H1 (cell line): ENCODE measurements at regions not wholly inside any gene's neighbourhood (a gene's known extent, or its start where the extent isn't known, plus 50 kb on each side); places are given as distances from the start of the nearest gene placed in this dataset.

Experiments used
- CTCF ChIA-PET: fragments of 300-600 bp; sonication (Branson Sonifier 250); formaldehyde crosslinking; loops from one replicate; lab custom pipeline; 2021; ENCODE audit not compliant: partially characterized antibody; lab: Charles Lee
- POLR2A ChIA-PET: fragments of 300-600 bp; sonication (Branson Sonifier 250); formaldehyde crosslinking; loops from one replicate; lab custom pipeline; 2021; ENCODE audit warnings: inconsistent platforms; ENCODE audit not compliant: partially characterized antibody; lab: Charles Lee
- DNase-seq, 2 experiments: peaks; one replicate each; pipeline versions ENCODE4 v3.0.0 to v3.0.0-alpha.2; 2010 to 2022; ENCODE audit warnings: low spot score in 2 of 2, low read depth in 1 of 2, mixed read lengths in 1 of 2
- FAIRE-seq: peaks from 2 replicates; lab custom pipeline; 2011; peaks lifted over from hg19 to GRCh38; lab: Jason Lieb, UNC
- H2AFZ ChIP-seq: 2 replicates; pipeline ENCODE4 v1.8.1; 2012; ENCODE audit warnings: low read length, inconsistent platforms
- H2AK5ac ChIP-seq: 2 replicates; pipeline ENCODE4 v1.6.1; 2013; ENCODE audit warnings: low read depth, low read length
- H2BK120ac ChIP-seq: replicated peaks from 2 replicates; pipeline ENCODE3; 2013; ENCODE audit warnings: low read depth, low read length, inconsistent platforms
- H2BK12ac ChIP-seq: 2 replicates; pipeline ENCODE4 v1.6.1; 2013; ENCODE audit warnings: low read depth, low read length
- H2BK15ac ChIP-seq: 2 replicates; pipeline ENCODE4 v1.6.1; 2013; ENCODE audit warnings: low read length
- H2BK20ac ChIP-seq: 2 replicates; pipeline ENCODE4 v1.6.1; 2013; ENCODE audit warnings: low read length
- H2BK5ac ChIP-seq: 2 replicates; pipeline ENCODE4 v1.6.1; 2013; ENCODE audit warnings: low read depth, low read length
- H3K14ac ChIP-seq: 2 replicates; pipeline ENCODE4 v1.6.1; 2013; ENCODE audit warnings: inconsistent platforms; ENCODE audit not compliant: insufficient read length
- H3K18ac ChIP-seq: 2 replicates; pipeline ENCODE4 v1.6.1; 2013; ENCODE audit warnings: low read length; ENCODE audit errors: extremely low read depth
- H3K23ac ChIP-seq: 2 replicates; pipeline ENCODE4 v1.6.1; 2013; ENCODE audit warnings: inconsistent platforms; ENCODE audit not compliant: insufficient read length
- H3K23me2 ChIP-seq: 2 replicates; pipeline ENCODE4 v1.6.1; 2013; ENCODE audit warnings: low read depth, low read length
- H3K27ac ChIP-seq: 2 replicates; pipeline ENCODE4 v1.6.1; 2011; ENCODE audit warnings: low read depth, low read length, inconsistent platforms
- H3K27me3 ChIP-seq, 4 experiments: replicated peaks in 1 of 4; 1 replicate in 1 of 4; 2 replicates in 3 of 4; pipeline versions ENCODE4 v1.6.1 to v1.8.1; 2011 to 2013; ENCODE audit warnings: low read length in 3 of 4, mild to moderate bottlenecking in 3 of 4, inconsistent platforms in 2 of 4, mixed read lengths in 2 of 4, moderate library complexity in 1 of 4; ENCODE audit not compliant: control insufficient read depth in 3 of 4, insufficient read depth in 3 of 4; ENCODE audit errors: extremely low read depth in 1 of 4
- H3K36me3 ChIP-seq, 4 experiments: 2 replicates each; pipeline versions ENCODE4 v1.6.1 to v1.8.1; 2011 to 2013; ENCODE audit warnings: mild to moderate bottlenecking in 4 of 4, low read length in 3 of 4, moderate library complexity in 2 of 4, control low read depth in 1 of 4, inconsistent platforms in 1 of 4; ENCODE audit not compliant: insufficient read depth in 4 of 4, control insufficient read depth in 2 of 4
- H3K4ac ChIP-seq: replicated peaks from 2 replicates; pipeline ENCODE3; 2013; ENCODE audit warnings: low read length, low read depth, mixed read lengths, inconsistent platforms; ENCODE audit not compliant: insufficient read length
- H3K4me1 ChIP-seq, 4 experiments: replicated peaks in 1 of 4; 1 replicate in 1 of 4; 2 replicates in 3 of 4; pipeline versions ENCODE4 v1.6.1 to v1.8.1; 2011 to 2013; ENCODE audit warnings: low read length in 3 of 4, inconsistent platforms in 2 of 4, mixed read lengths in 1 of 4; ENCODE audit not compliant: insufficient read depth in 4 of 4, control insufficient read depth in 3 of 4
- H3K4me2 ChIP-seq, 2 experiments: 2 replicates each; pipeline versions ENCODE4 v1.6.1 to v1.8.1; 2011 to 2013; ENCODE audit warnings: low read depth in 2 of 2, low read length in 2 of 2, control low read depth in 1 of 2, inconsistent platforms in 1 of 2, mild to moderate bottlenecking in 1 of 2; ENCODE audit not compliant: insufficient read depth in 1 of 2
- H3K4me3 ChIP-seq, 4 experiments: fragments of 200-600, 300-600 bp in 1 of 4; sonication (generic), shearing (Covaris generic), sonication (Bioruptor Twin) in 1 of 4; 2 replicates each; pipeline versions ENCODE4 v1.5.1 to v1.8.1; 2011 to 2016; ENCODE audit warnings: low read length in 4 of 4, low read depth in 3 of 4, control low read depth in 2 of 4, inconsistent platforms in 2 of 4, mild to moderate bottlenecking in 2 of 4, mixed read lengths in 1 of 4, moderate library complexity in 1 of 4; ENCODE audit not compliant: insufficient read depth in 2 of 4; ENCODE audit errors: extremely low read depth in 1 of 4
- H3K56ac ChIP-seq: replicated peaks from 2 replicates; pipeline ENCODE3; 2013; ENCODE audit warnings: low read depth, mild to moderate bottlenecking, mixed read lengths, low read length, inconsistent platforms; ENCODE audit not compliant: insufficient read length
- H3K79me1 ChIP-seq: 2 replicates; pipeline ENCODE4 v1.6.1; 2013; ENCODE audit warnings: low read depth, low read length, control low read depth
- H3K79me2 ChIP-seq, 2 experiments: 2 replicates each; pipeline versions ENCODE4 v1.6.1 to v1.8.1; 2012 to 2013; ENCODE audit warnings: low read length in 2 of 2, mild to moderate bottlenecking in 2 of 2, inconsistent platforms in 1 of 2; ENCODE audit not compliant: insufficient read depth in 2 of 2, control insufficient read depth in 1 of 2
- H3K9ac ChIP-seq, 4 experiments: replicated peaks in 1 of 4; 1 replicate in 1 of 4; 2 replicates in 3 of 4; pipeline versions ENCODE4 v1.6.1 to v1.8.1; 2011 to 2013; ENCODE audit warnings: low read depth in 3 of 4, low read length in 3 of 4, control low read depth in 2 of 4, mild to moderate bottlenecking in 2 of 4, moderate library complexity in 2 of 4, inconsistent platforms in 1 of 4; ENCODE audit errors: extremely low read depth in 1 of 4
- H3K9me3 ChIP-seq, 2 experiments: 2 replicates each; pipeline versions ENCODE4 v1.6.1 to v1.8.1; 2012 to 2013; ENCODE audit warnings: mild to moderate bottlenecking in 2 of 2, moderate library complexity in 2 of 2, control low read depth in 1 of 2, inconsistent platforms in 1 of 2, low read depth in 1 of 2, low read length in 1 of 2, mixed read lengths in 1 of 2; ENCODE audit not compliant: insufficient read depth in 2 of 2
- H4K20me1 ChIP-seq, 2 experiments: replicated peaks in 1 of 2; 2 replicates each; pipeline versions ENCODE3 to v1.8.1; 2011 to 2013; ENCODE audit warnings: inconsistent platforms in 2 of 2, low read length in 2 of 2, mild to moderate bottlenecking in 1 of 2; ENCODE audit not compliant: insufficient read depth in 2 of 2, control insufficient read depth in 1 of 2
- H4K5ac ChIP-seq: 2 replicates; pipeline ENCODE4 v1.6.1; 2013; ENCODE audit warnings: low read length, low read depth, mixed read lengths, inconsistent platforms; ENCODE audit not compliant: insufficient read length
- H4K8ac ChIP-seq: 2 replicates; pipeline ENCODE4 v1.8.0; 2013; ENCODE audit warnings: mild to moderate bottlenecking, moderate library complexity, low read length, inconsistent platforms; ENCODE audit not compliant: insufficient read depth; ENCODE audit errors: extremely low read depth
- H4K91ac ChIP-seq: replicated peaks from 2 replicates; pipeline ENCODE3; 2013; ENCODE audit warnings: low read length, mixed read lengths, inconsistent platforms; ENCODE audit not compliant: insufficient read length
- EP300 ChIP-seq, 2 experiments: IDR thresholded peaks; 1 replicate in 1 of 2; 2 replicates in 1 of 2; pipeline ENCODE4 v1.6.1; 2011 to 2012; ENCODE audit warnings: low read depth in 2 of 2, low read length in 2 of 2, mild to moderate bottlenecking in 2 of 2, borderline replicate concordance in 1 of 2, inconsistent platforms in 1 of 2, moderate library complexity in 1 of 2
- HDAC2 ChIP-seq, 2 experiments: fragments of 300-600 bp in 1 of 2; sonication (generic) in 1 of 2; IDR thresholded peaks; 2 replicates each; pipeline ENCODE4 v1.6.1; 2011 to 2012; ENCODE audit warnings: low read depth in 2 of 2, low read length in 2 of 2, mild to moderate bottlenecking in 2 of 2, moderate library complexity in 2 of 2, borderline replicate concordance in 1 of 2, inconsistent platforms in 1 of 2
- JUND ChIP-seq: IDR thresholded peaks from 2 replicates; pipeline ENCODE4 v1.6.1; 2011; ENCODE audit warnings: mild to moderate bottlenecking, improper control_type of control experiment, low read length
- NRF1 ChIP-seq: IDR thresholded peaks from 2 replicates; pipeline ENCODE4 v1.6.1; 2011; ENCODE audit warnings: mild to moderate bottlenecking, low read depth, low read length, improper control_type of control experiment
- SRF ChIP-seq: IDR thresholded peaks from 2 replicates; pipeline ENCODE4 v1.6.1; 2011; ENCODE audit warnings: mild to moderate bottlenecking, low read depth, low read length, moderate library complexity
- TAF7 ChIP-seq: optimal IDR thresholded peaks from 2 replicates; pipeline ENCODE3; 2011; ENCODE audit warnings: low read depth, mild to moderate bottlenecking, inconsistent platforms, low read length, moderate library complexity, borderline replicate concordance
- TCF12 ChIP-seq: IDR thresholded peaks from 2 replicates; pipeline ENCODE4 v1.6.1; 2011; ENCODE audit warnings: low read depth, mild to moderate bottlenecking, low read length
- TEAD4 ChIP-seq: IDR thresholded peaks from 2 replicates; pipeline ENCODE4 v1.6.1; 2012; ENCODE audit warnings: low read depth, low read length, inconsistent platforms, mixed read lengths
- WGBS, 2 experiments: shearing (Covaris generic) in 1 of 2; methylation state at CpG; one replicate each; pipeline versions ENCODE4 v1.1.6 to v1.1.7; 2013 to 2015; ENCODE audit warnings: low lambda C conversion rate in 2 of 2, mixed read lengths in 2 of 2, inconsistent platforms in 1 of 2, low coverage in 1 of 2, missing lambda C conversion rate in 1 of 2; ENCODE audit not compliant: insufficient replicate concordance in 2 of 2, insufficient coverage in 1 of 2, insufficient read length in 1 of 2; ENCODE audit errors: extremely low coverage in 1 of 2, missing lambda C conversion rate in 1 of 2; 5-methylcytosine and 5-hydroxymethylcytosine counted together

- H3K4me3 ChIP-seq: no peak overlapping the region
- no peaks in the 10 kb centered on the region for H3K27me3 ChIP-seq
- H3K18ac ChIP-seq: no peak overlapping the region
- no peak overlapping the region for H4K5ac ChIP-seq
- peak; percentile 92 for FAIRE-seq
- H3K23ac ChIP-seq: no peak overlapping the region
- H3K14ac ChIP-seq: no peak overlapping the region
- no peaks in the 10 kb centered on the region for H3K9me3 ChIP-seq
- no peaks in the 10 kb centered on the region for H3K36me3 ChIP-seq
- H2BK20ac ChIP-seq: no peak overlapping the region
- no peak overlapping the region for H2BK15ac ChIP-seq
- H3K4me1 ChIP-seq: peaks cover 0 to 12% (median 7%) of the 10 kb centered on the region in 4 experiments; a peak in 4 of 7 replicates
- no peaks in the 10 kb centered on the region for H3K23me2 ChIP-seq
- no peak overlapping the region for H4K8ac ChIP-seq
- no peak overlapping the region for H3K4ac ChIP-seq
- no peak overlapping the region for H3K56ac ChIP-seq
- 30% methylated on average over 1 of the region's 1 CpG; no CpG with 5 or more reads in 1 of the 2 experiments for WGBS, 2 experiments
- H4K20me1 ChIP-seq: no peaks in the 10 kb centered on the region
- H2BK120ac ChIP-seq: no peak overlapping the region
- DNase-seq: peak in 1 of 2 experiments; percentile 17
- no peak overlapping the region for H2AFZ ChIP-seq
- H2BK5ac ChIP-seq: no peak overlapping the region
- no peak overlapping the region for H3K9ac ChIP-seq
- peak overlapping the region; percentile 24 to 30; a peak in 2 of 4 replicates for H3K4me2 ChIP-seq
- H3K27ac ChIP-seq: no peak overlapping the region
- no peaks in the 10 kb centered on the region for H3K79me2 ChIP-seq
- POLR2A ChIA-PET: interaction anchor here (0.6 kb wide), 1 partner anchor 93 kb away, joined by 3 read pairs; no protein-coding TSS in a partner anchor
- no peak overlapping the region for H2BK12ac ChIP-seq
- H3K79me1 ChIP-seq: no peaks in the 10 kb centered on the region
- CTCF ChIA-PET: interaction anchor here (1.0 kb wide), 1 partner anchor 8 kb away, joined by 4 read pairs; no protein-coding TSS in a partner anchor
- peak; percentile 89 for TF ChIP-seq TEAD4
- 0 out of 2 replicates have a peak, but pooled peaks have one; percentile 67 for TF ChIP-seq TCF12
- 0 out of 4 replicates have a peak, but pooled peaks of 1 of the 2 experiments have one; percentile 44 for TF ChIP-seq HDAC2 (IDR thresholded peaks at IDR 0.05; ENCODE audit: borderline replicate concordance in 1 of 2, low read depth in 2 of 2, low read length in 2 of 2)
- no peak for TF ChIP-seq NRF1
- peak; percentile 23 for TF ChIP-seq TAF7
- TF ChIP-seq EP300 (IDR thresholded peaks at IDR 0.05; ENCODE audit: borderline replicate concordance in 1 of 2, low read depth in 2 of 2, low read length in 2 of 2): peak in 1 of 2 experiments; percentile 19; a peak in 1 of 3 replicates
- TF ChIP-seq JUND: peak; percentile 26; the same call in 1 of the 2 replicates
- TF ChIP-seq SRF: no peak
- TF ChIP-seq, all 59 proteins: peak for 6
- Histone ChIP-seq H4K91ac (no peak overlapping the region), H2AK5ac (no peak overlapping the region)
Observed at GRCh38 chr7:120190566-120190965, 82.4 kb upstream of the KCND2 start.
